OCI-LY7 (cell line): ENCODE measurements at regions not wholly inside any gene's neighbourhood (a gene's known extent, or its start where the extent isn't known, plus 50 kb on each side); places are given as distances from the start of the nearest gene placed in this dataset.

Experiments
- CTCF ChIP-seq: fragments of 200-600 bp; sonication (generic); conservative IDR thresholded peaks from 2 replicates; pipeline ENCODE4 v1.5.1; 2014; ENCODE audit warnings: mild to moderate bottlenecking, antibody characterized with exemption, low read length, moderate library complexity, mixed read lengths
- EZH2phosphoT487 ChIP-seq: fragments of 200-600 bp; sonication (generic); IDR thresholded peaks from 2 replicates; pipeline ENCODE4 v1.6.1; 2018; ENCODE audit warnings: low read depth, borderline replicate concordance, mild to moderate bottlenecking, mixed run types, antibody characterized with exemption, low read length, moderate library complexity, mixed read lengths

GRCh38 chr22:45082795-45083194 lies 73.0 kb upstream of the PHF21B start:
- TF ChIP-seq CTCF (peak; percentile 32), EZH2phosphoT487 (no peak)
